GM12878 (cell line): ENCODE measurements at regions not wholly inside any gene's neighbourhood (a gene's known extent, or its start where the extent isn't known, plus 50 kb on each side); places are given as distances from the start of the nearest gene placed in this dataset.

Source experiments
- CTCF ChIP-seq, 3 experiments: IDR thresholded peaks in 2 of 3; conservative IDR thresholded peaks in 1 of 3; 2 replicates each; pipeline ENCODE4 v1.5.1; 2011; ENCODE audit warnings: low read depth in 3 of 3, low read length in 3 of 3, mild to moderate bottlenecking in 3 of 3, control low read depth in 2 of 3, moderate library complexity in 2 of 3, inconsistent platforms in 1 of 3, mixed read lengths in 1 of 3; ENCODE audit not compliant: control insufficient read depth in 2 of 3, insufficient read depth in 1 of 3; ENCODE audit errors: extremely low read depth in 1 of 3
- DPF2 ChIP-seq: fragments of 450-650 bp; IDR thresholded peaks from 2 replicates; pipeline ENCODE4 v1.6.1; 2017; ENCODE audit warnings: mild to moderate bottlenecking
- ELK1 ChIP-seq: IDR thresholded peaks from 2 replicates; pipeline ENCODE4 v1.6.1; 2012; ENCODE audit warnings: low read depth, low read length, improper control_type of control experiment
- FOXK2 ChIP-seq: fragments of 450-650 bp; IDR thresholded peaks from 2 replicates; pipeline ENCODE4 v1.6.1; 2017; ENCODE audit warnings: mild to moderate bottlenecking, moderate library complexity
- POLR2A ChIP-seq: IDR thresholded peaks from 2 replicates; pipeline ENCODE4 v1.6.1; 2011; ENCODE audit warnings: low read depth, mild to moderate bottlenecking, low read length
- SIN3A ChIP-seq: IDR thresholded peaks from 2 replicates; pipeline ENCODE4 v1.6.1; 2012; ENCODE audit warnings: low read depth, low read length, improper control_type of control experiment
- YY1 ChIP-seq: IDR thresholded peaks from 2 replicates; pipeline ENCODE4 v1.6.1; 2011; ENCODE audit warnings: low read depth, mild to moderate bottlenecking, low read length
- ZBTB33 ChIP-seq: fragments of 450-650 bp; IDR thresholded peaks from 2 replicates; pipeline ENCODE4 v1.6.1; 2017; ENCODE audit warnings: mild to moderate bottlenecking

GRCh38 chr15:39052323-39052705, 487.7 kb upstream of the RASGRP1 start:
- TF ChIP-seq DPF2 (no peak), CTCF (IDR thresholded peaks at IDR 0.05 in 2 of 3, conservative IDR thresholded peaks at IDR 0.05 in 1 of 3; ENCODE audit: control insufficient read depth in 2 of 3, extremely low read depth in 1 of 3, insufficient read depth in 1 of 3, low read depth in 3 of 3, low read length in 3 of 3) (no peak), SIN3A (no peak), POLR2A (no peak), ELK1 (no peak), YY1 (no peak), FOXK2 (no peak), ZBTB33 (no peak)
